Retina (tissue), 1 donor: ENCODE measurements at regions not wholly inside any gene's neighbourhood (a gene's known extent, or its start where the extent isn't known, plus 50 kb on each side); places are given as distances from the start of the nearest gene placed in this dataset.

Source experiments
- DNase-seq: peaks from one replicate; pipeline ENCODE4 v3.0.0-alpha.2; 2016

DNA sequence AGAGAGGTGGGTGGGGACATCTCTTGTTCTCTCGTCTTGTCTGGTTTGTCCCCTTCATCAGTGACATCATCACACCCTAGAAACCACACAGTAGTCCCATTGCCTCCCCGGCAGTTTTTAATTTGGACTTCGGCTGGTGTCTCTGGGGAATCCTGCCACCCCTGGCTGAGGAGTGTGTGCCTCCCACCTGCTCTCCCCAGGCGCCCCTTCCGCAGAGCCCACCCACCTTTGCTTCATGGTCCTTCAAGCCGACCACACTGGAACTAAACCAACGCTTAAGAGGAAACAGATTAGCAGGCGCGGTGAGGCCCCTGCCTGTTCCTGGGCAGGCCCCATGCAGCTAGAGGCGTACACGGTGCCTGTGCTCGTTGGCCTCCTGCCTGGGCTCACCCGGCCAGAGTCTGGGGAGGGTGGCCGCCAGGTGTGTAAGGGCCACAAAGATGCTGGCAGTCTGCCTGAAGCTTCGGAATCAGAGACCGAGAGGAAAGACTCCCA, 107.6 kb upstream of the SPRY4 start:
- no peak for DNase-seq

DNA sequence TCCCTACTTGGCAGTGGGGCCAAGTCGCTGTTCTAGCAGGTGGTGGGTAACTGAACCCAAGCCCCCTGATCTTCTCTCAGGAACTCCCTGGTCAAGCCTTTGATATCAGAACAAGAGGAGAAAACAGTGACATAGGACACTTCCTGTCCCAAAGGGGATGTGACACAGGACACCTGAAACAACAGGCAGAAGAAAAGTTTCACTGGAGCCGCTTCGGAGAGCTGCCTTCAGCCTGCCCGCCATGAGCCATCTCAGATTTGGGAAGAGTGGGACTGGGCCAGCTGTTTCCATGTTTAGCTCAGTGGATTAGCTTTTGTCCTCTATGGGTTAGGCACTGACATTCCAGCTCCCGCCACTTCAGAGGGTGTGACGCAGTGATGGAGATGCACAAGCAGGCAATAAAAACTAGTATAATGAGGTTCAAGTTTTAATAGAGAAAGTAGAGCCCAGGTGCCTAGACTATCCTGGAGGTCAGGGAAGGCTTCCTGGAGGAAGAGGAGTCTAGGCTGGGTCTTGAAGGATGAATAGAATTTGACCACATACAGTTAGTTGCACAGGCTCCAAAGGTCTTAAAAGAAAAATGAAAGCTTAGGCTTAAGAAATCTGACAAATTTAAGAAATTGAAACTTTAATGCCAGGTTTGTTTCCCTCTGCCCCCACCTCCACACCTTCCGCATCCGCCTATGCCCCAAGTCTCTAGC, 104.1 kb upstream of the SPRY4 start:
- no peak for DNase-seq

DNA sequence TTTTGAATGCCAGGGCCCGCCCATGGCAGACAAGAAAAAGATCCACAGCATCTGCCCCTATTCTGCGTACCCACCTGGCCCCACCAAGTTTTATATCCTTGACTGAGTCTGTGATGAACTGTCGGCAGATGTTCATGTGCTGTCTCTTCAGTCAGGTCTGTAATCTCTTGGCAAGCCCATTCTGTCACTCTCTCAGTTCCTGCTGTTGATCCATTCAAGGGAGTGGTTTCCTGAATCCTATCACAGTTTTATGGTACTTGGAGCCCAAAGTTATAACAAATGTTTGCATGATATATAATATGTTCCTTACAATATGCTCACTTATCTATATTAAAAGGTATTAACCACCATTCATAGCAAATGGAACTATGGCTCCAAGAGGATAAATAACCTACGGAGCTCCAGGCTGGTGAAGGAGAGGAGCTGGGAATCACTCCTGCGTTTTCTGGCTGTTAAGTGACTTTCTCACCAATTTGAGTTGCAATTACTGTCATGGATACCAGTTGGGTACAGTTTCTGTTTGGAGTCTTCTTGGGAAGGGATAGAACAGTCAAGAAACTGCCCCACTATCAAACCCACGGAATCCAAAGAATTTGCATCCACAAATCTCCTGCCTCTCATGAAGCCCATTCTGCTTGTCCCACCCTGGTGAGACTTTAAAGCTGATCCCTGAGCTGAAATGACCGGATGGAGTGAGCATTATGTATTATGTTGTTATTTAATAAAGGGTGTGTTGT, 103.4 kb upstream of the SPRY4 start:
- DNase-seq = no peak

DNA sequence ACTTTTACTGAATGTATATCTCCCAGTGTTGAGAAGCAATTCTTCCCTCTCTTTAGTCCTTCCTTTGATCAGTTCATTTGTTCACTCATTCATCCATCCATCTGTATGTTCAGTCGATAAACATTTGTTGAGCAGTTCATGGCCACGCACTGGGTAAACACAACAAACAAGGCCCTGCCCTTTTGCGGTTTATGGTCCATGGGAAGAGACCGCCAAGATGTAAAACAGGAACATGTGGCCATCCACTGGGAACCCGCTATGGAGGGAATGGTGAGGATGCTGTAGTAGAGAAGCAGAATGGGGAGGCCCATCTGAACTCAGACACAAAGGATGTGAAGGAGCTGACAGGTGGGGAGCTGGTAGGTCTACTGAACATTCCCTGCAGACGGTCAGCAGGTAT, 102.7 kb upstream of the SPRY4 start:
- DNase-seq = no peak

DNA sequence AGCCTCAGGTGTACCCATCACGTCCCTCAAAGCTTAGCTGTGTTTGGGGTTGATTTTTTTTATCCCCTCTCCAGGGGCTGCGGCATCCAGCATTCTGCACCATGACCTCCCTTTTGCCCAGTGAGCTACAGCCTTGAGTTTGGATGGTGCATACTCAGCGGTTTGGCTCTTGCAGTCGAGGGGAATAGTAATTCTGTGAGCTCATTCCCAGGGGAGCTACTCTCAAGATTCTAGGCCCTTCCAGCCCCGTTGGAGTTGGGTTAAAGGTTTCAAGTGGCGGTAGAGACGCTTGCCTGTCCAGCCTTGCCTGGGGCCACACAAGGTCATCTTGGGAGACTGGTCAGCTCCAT, 102.2 kb upstream of the SPRY4 start:
- no peak for DNase-seq

DNA sequence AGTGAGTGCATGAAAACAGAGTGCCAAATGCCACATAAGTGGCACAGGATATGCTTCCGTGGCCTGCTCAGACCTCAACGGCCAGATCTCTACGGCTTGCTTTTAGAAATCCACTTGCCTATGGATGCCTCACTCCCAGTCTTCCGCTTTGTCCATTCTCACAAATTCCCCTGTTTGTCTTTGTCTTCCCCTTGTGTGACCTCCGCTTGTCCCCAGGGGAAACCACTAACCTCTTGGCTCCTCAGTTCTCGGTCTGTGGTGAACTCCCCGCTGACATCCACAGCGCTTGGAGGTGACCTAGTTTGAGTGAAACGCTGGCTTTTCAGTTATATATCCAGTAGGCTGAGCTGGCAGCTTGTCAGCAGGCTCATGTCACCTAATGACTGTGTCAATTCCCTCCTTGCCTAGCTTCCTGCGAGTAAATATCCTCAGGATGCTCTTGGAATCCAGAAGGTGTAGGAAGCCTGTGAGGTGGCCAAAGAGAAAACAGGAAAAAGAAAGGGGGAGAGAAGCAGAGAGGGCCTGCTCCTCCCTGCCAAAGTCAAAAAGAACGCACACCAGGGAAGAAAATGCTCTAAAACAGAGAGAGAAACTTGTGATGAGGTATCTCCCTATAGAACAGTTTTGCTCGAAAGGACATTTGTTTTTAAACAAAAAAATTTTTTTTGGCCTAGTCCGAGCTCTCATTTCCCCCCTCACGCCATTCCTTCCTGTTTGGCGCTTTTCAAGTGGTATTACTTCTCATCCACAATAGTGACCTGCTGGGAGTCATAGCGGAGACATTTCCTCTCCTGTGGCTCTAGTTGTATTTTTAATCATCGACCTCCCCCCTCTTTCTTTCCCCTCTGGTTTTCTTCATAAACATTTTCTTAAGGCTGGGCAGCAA, 101.6 kb upstream of the SPRY4 start:
- DNase-seq = peak; percentile 83

DNA sequence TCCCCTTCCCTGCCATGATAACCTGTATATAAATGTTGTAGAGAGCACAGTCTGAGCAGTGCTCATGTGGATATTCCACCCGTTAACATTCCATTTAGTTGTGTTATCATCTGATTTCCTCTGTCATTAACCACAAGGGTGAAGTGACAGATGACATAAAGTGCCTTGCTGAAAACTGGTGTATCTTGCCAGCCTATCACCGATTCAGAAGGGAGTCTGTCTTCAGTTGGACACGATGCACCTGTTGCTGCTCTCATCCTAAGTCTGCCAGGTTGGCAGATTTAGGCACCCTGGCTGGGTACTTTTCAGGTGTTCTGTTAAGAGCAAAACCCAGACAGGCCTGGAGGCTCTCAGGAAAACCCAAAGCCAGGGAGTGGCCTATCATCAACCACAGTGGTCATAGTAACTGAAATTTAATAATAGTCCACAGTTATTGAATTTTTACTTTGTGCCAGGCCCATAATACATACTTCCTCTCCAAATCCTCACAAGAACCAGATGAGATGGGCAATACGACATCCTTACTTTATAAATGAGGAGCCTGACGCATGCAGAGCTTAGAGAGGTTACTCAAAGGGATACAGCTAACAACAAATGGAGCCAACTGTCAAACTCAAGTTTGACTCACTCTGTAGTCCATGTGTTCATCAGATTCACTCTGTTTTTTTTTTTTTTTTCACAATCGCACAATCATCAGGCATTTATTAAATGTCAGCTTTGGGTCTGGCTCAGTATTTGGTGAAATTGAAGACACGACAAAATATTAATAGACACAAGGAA, 100.7 kb upstream of the SPRY4 start:
- peak; percentile 36 for DNase-seq

DNA sequence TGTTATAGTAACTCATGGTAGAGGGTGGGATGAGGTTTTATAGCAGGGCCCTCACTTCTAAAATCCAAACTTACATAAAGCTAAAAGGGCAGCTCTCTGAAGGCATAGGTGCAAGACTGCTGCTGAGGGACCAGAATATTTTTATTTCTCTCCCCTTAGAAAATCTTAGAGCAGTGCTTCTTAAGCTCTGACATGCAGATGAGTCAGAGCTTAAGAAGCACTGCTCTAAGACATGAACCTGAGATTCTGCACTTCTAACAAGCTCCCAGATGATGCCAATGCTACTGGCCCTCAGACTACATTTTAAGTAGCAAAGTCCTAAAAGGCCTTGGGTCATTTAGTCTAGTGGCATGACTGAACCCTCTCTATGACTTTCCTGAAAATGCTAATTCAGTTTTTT, 97.6 kb upstream of the SPRY4 start:
- DNase-seq = no peak

DNA sequence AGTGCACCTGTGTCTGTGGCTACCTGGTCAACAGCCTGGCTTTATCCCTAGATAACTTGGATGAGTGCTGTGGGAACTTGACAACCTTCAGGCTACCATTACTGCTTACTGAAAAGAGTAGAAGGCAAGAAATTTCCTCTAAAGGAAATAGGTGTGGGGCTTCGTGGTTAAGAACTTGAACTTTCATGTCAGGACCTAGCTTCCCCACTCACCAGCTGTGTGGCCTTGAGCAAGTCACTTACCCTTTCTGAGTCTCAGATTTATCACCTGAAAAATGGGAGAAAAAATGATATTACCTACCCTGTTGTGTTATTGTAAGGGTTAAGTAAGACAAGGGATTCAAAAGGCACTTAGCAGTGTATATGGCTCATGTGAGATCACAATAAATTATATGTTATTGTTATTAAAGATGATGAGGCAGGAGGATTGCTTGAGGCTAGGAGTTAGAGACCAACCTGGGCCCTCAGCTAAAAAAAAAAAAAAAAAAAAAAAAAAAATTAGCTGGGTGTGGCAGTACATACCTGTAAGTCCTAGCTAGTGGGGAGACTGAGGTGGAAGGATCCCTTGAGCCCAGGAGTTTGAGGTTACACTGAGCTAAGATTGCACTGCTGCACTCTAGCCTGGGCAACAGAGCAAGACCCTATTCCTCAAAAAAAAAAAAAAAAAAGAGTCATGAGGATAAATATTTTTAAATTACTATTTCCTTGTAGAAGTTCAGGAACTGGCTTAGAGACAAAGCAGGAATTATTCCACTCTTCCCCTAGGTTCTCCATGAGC, 97.0 kb upstream of the SPRY4 start:
- no peak for DNase-seq

DNA sequence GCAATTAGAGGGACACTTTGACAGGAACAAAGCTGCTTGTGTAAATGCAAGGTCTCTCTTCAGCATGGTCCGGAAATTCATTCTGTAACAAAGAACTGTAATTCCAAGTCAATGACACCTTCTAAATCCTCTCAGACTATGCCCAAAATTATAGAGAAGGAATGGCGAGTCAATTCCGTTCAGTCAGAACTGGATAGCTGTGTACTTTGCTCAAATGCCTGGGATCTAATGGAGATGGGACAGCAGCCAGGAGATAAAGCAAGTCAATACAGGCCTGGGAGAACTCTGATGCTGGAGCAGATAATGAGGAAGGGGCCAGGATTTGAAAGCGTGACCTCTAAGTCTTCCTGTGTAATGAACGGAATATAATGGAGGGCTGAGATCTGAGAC, 96.4 kb upstream of the SPRY4 start:
- peak; percentile 36 for DNase-seq

DNA sequence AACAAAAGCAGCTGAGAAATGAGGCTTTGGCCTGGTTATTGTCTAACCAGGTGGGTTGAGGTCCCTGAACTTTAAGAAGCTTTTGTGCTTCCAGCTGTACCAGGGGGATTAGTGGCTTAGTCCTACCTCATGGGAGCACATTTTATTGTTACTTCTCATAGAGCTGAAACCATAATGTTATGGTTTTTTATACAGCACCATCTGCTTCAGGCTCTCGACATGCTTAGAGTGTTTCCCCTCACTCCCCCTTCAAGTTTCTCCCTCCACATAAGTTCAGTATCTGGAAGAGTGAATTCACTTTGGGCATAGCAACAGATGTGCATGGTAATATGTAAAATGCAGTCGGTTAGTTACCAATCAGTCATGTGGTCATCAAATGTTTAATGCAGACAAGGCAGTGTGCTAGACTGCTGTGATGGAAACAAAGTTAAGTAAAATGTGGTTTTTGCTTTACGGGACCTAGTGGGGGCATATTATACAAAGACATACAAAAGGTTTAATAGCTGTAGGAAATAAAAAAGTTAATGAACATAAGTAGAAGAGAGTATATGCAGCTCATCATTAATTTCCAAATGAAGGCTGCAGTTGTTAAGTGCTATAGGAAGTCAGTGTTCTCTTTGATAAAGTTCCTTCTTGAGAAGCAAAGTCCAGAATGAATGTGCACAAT, 95.9 kb upstream of the SPRY4 start:
- no peak for DNase-seq

DNA sequence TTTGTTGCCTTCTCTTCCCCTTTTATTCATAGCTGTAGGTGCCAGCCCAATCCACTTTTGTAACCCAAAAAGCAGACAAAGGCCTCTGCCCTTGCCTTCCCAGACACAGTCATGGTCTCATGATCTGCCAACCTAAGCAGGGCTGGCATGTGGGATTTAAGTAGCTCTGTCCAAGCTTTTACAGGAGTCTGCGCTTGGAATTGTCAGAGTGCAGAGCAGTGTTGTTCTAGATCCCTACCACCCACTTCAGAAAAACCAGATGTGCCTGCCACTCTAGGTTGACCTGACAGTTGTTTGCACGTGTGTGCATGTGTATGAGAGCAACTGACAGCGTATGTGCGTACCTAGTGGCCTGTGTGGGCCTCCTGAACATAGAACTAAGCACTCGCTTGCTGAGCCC, 87.8 kb upstream of the SPRY4 start:
- DNase-seq = no peak

DNA sequence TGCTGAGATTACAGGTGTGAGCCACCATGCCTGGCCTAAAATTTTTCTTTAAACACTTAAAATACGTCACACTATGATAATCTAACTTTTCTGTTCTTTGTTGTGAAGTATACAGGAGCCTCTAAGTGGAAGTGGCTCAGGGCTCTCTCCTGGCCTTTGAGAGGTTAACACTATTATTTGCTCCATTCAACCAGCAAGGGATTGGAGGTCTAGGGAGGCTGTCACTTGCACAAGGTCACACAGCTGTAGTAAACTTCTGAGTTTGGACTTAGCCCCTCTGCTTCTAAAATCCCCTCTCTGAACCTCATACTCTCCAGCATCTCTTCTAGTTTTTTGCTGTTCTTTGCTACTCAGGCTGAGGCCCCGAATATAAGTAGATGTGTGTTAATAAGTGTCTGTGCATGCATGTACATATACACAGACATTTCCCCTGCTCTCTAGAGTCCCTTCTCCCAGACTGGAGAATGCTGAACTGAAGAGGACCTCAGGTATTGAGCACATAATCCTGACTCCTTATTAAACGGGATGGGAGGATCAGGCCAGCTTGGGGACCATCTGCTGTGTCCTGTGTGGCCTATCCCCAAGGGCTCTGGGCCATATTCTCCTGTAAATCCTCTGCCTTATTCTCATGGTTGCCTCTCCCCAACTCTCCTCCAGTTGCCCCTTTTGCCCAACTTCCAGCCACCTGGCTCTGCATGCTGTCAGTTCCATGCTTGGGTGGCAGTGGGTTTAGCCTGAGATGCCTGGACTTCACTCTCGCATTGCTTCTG, 87.0 kb upstream of the SPRY4 start:
- no peak for DNase-seq

DNA sequence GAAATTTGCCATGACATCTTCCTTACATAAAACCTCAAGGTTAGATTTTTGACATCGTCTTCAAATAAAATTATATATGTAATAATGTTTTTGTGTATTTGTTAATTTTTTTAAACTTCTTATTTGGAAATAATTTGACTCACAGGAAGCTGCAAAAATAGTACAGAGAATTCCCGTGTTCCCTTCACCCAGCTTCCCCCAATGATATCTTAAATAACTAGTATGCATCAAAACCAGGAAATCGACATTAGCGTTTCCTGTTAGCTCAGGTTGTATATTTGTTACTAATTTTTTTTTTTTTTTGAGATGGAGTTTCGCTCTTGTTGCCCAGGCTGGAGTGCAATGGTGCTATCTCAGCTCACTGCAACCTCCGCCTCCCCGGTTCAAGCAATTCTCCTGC, 86.3 kb upstream of the SPRY4 start:
- DNase-seq = no peak

DNA sequence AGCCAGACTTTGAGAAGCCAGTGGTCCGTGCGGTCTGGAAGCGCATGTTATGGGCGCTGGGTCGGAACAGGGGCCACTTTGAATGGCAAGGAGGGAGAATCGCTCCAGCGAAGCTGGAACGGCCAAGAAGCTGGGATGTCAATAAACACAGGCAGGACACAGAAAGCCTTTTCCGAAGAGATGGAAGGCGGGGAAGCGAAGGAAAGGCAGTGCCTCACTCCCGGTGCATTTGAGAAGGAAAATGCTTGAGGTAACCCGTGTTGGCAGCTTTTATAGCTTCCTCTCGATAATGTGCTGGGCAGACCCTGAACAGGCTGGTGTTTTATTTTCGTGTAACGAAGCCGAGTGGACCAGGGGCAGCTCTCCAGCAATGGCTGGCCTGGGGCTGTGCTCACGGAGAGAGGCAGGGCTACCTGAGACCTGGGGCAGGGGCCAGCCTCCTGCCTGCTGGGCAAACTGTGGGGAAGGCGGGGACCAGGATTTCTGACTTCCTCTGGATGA, 84.2 kb upstream of the SPRY4 start:
- peak; percentile 79 for DNase-seq

DNA sequence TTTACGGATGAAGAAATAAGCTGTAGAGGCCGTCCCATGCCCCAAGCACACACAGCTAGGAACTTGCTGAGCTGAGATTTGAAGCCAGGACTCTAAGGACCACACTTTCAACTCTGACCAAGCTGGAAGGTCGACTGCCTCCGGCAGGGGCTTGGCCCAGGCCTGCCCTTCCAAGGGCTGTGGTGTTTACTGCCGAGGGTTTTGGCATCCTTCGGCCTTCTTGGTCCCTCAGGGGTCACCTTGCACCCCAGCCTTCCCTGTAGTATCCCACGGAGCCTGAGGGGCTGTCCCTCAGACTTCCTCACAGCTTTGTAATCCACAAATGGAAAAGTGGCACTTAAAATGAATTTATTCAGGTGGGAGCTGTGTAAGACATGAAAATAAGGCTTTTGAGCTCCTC, 83.7 kb upstream of the SPRY4 start:
- DNase-seq = peak; percentile 80

DNA sequence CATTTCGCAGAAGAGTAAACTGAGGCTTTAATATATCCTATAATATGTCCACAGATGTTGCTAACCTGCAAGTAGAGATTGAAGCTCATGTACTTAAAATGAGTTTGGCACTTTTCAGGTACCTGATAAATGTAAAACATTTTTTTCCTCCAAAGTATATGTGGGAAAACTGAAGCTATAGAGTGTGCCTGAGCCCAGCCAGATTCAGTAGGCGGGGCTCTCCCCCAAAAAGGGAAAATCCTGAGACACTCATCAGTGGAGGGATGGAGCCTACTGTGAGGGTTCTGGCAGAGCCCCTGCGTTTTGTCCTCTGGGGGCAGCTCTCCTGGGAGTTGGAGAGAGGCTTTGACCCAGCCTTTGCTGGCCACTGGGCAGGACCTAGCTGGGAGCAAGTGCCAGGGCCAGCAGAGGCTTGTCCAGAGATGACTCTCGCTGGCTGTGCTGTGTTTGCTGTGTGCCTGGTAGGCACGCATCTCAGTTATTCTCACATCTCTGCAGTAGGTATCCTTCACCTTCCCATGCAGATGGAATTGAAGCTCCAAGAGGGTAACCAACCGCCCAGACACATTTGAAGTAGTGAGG, 81.1 kb upstream of the SPRY4 start:
- no peak for DNase-seq

DNA sequence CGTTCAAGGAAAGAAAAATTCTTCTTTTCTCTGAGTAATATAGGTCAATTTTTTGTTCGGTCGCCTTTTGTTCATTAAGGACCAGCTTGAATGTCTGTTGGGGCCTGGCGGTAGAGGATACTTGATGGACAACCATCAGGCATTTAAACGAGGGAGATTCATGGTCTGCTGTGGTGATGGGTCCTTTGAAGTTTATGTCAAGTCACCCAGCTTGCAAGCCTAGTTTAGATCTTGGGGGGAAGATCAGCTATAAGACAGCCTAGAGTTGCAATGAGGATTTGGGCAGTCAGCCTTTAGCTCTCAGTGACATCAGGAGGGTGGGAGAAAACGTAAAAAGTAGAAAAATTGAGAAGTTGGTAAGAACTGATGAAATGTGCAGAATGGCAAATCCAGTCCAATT, 80.2 kb upstream of the SPRY4 start:
- DNase-seq = no peak

DNA sequence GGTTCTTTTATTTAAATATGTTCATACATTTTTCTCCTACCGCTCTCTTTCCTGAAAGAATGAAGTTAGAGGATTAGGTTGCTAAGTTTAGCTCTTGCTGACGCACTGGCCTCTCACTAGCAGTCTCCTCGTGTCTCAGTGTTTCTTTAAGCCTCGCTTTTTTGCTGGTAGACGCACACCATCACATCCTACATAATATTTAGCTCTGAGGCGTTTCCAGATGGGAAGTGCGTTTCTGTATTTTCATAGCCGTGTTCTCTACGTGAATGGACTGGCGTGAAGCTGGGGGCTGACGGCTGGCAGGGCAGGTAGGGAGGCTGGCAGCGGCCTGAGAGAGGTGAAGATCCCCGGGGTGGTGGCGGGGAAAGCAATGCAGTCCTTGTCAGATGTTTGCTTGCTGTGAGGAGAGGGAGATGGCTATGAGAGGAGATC, 79.2 kb upstream of the SPRY4 start:
- DNase-seq = no peak

DNA sequence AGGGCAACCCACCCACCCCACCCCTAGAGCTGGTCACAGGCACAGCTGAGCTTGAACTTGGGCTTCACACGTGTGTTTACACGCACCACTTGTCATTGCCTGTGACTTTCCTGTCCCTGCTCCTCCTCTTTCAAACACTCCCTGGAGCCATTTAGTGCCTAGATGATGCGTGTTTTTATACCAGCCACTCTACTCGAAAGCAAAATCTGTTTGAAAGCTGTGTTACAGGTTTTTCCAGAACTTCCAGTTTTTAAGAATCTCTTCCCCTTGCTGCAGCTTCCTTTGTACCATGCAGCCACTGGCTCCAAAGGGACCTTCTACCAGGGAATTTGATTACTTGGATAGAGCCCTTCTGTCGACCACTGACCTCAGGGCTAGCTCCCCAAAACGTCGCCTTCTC, 78.8 kb upstream of the SPRY4 start:
- DNase-seq = no peak
